Stomach (tissue), 4 donors: ENCODE measurements at regions not wholly inside any gene's neighbourhood (a gene's known extent, or its start where the extent isn't known, plus 50 kb on each side); places are given as distances from the start of the nearest gene placed in this dataset.

Source experiments
- EP300 ChIP-seq: sonication (generic); formaldehyde crosslinking; IDR thresholded peaks from one replicate; pipeline ENCODE4 v1.6.1; 2017; ENCODE audit warnings: antibody characterized with exemption
- POLR2A ChIP-seq, 4 donors: fragments of 450-650 bp; IDR thresholded peaks; one replicate each; pipeline ENCODE4 v1.6.1; 2016; ENCODE audit warnings: antibody characterized with exemption in 4 of 4, control low read depth in 2 of 4, mild to moderate bottlenecking in 1 of 4, moderate library complexity in 1 of 4
- POLR2AphosphoS5 ChIP-seq, 3 donors: sonication (generic); formaldehyde crosslinking; IDR thresholded peaks; one replicate each; pipeline ENCODE4 v1.6.1; 2016; ENCODE audit warnings: antibody characterized with exemption in 3 of 3
- TF ChIP-seq, protein P1 (sequence below), 7 experiments: fragments of 450-650 bp in 4 of 7; fragments of 200-600 bp in 3 of 7; sonication (generic) in 3 of 7; IDR thresholded peaks; one replicate each; pipeline ENCODE4 v1.5.1; 2016 to 2019; ENCODE audit warnings: antibody characterized with exemption in 7 of 7, control low read depth in 2 of 7, mild to moderate bottlenecking in 1 of 7

GRCh38 chr15:38690216-38690615 lies 125.6 kb upstream of the RASGRP1 start:
- TF ChIP-seq EP300 (no peak), POLR2AphosphoS5 (IDR thresholded peaks at IDR 0.05) (no peak), POLR2A (IDR thresholded peaks at IDR 0.05) (no peak)
- TF ChIP-seq, protein P1, sequence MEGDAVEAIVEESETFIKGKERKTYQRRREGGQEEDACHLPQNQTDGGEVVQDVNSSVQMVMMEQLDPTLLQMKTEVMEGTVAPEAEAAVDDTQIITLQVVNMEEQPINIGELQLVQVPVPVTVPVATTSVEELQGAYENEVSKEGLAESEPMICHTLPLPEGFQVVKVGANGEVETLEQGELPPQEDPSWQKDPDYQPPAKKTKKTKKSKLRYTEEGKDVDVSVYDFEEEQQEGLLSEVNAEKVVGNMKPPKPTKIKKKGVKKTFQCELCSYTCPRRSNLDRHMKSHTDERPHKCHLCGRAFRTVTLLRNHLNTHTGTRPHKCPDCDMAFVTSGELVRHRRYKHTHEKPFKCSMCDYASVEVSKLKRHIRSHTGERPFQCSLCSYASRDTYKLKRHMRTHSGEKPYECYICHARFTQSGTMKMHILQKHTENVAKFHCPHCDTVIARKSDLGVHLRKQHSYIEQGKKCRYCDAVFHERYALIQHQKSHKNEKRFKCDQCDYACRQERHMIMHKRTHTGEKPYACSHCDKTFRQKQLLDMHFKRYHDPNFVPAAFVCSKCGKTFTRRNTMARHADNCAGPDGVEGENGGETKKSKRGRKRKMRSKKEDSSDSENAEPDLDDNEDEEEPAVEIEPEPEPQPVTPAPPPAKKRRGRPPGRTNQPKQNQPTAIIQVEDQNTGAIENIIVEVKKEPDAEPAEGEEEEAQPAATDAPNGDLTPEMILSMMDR (IDR thresholded peaks at IDR 0.05), result no peak
